Osteoblast (primary cell): ENCODE measurements at regions not wholly inside any gene's neighbourhood (a gene's known extent, or its start where the extent isn't known, plus 50 kb on each side); places are given as distances from the start of the nearest gene placed in this dataset.

Source experiments
- DNase-seq: peaks from one replicate; pipeline ENCODE4 v3.0.0; 2011; ENCODE audit warnings: low spot score, mixed read lengths; ENCODE audit not compliant: insufficient read length; ENCODE audit errors: missing footprints
- H2AFZ ChIP-seq: 2 replicates; pipeline ENCODE4 v1.6.0; 2011; ENCODE audit warnings: mild to moderate bottlenecking, low read length
- H3K27ac ChIP-seq: 2 replicates; pipeline ENCODE4 v1.5.1; 2011; ENCODE audit warnings: mild to moderate bottlenecking, low read depth, low read length, moderate library complexity
- H3K27me3 ChIP-seq: 2 replicates; pipeline ENCODE4 v1.6.0; 2012; ENCODE audit warnings: mild to moderate bottlenecking, control low read depth, inconsistent platforms, low read length, moderate library complexity; ENCODE audit not compliant: insufficient read depth
- H3K36me3 ChIP-seq: 2 replicates; pipeline ENCODE4 v1.5.1; 2011; ENCODE audit warnings: mild to moderate bottlenecking, low read length, control low read depth, moderate library complexity; ENCODE audit not compliant: insufficient read depth
- H3K4me1 ChIP-seq: 2 replicates; pipeline ENCODE4 v1.5.1; 2011; ENCODE audit warnings: mild to moderate bottlenecking, low read length, control low read depth, moderate library complexity; ENCODE audit not compliant: insufficient read depth
- H3K4me2 ChIP-seq: 2 replicates; pipeline ENCODE4 v1.6.0; 2011; ENCODE audit warnings: mild to moderate bottlenecking, low read length; ENCODE audit not compliant: insufficient read depth
- H3K4me3 ChIP-seq: fragments of 200-600 bp; sonication (generic); 3 replicates; pipeline ENCODE4 v1.5.1; 2012; ENCODE audit warnings: mild to moderate bottlenecking, low read length, inconsistent platforms; ENCODE audit not compliant: insufficient read depth
- H3K79me2 ChIP-seq: 2 replicates; pipeline ENCODE4 v1.6.0; 2012; ENCODE audit warnings: mild to moderate bottlenecking, low read length, control low read depth, inconsistent platforms; ENCODE audit not compliant: insufficient read depth
- H3K9me3 ChIP-seq: 2 replicates; pipeline ENCODE4 v1.5.1; 2011; ENCODE audit warnings: low read depth, low read length, control low read depth
- H4K20me1 ChIP-seq: 2 replicates; pipeline ENCODE4 v1.6.0; 2012; ENCODE audit warnings: mild to moderate bottlenecking, low read length, control low read depth; ENCODE audit not compliant: insufficient read depth
- TF ChIP-seq, protein P1 (sequence below): IDR thresholded peaks from 2 replicates; pipeline ENCODE4 v1.5.1; 2011; ENCODE audit warnings: mild to moderate bottlenecking, low read depth, low read length, moderate library complexity; ENCODE audit errors: extremely low read depth

DNA sequence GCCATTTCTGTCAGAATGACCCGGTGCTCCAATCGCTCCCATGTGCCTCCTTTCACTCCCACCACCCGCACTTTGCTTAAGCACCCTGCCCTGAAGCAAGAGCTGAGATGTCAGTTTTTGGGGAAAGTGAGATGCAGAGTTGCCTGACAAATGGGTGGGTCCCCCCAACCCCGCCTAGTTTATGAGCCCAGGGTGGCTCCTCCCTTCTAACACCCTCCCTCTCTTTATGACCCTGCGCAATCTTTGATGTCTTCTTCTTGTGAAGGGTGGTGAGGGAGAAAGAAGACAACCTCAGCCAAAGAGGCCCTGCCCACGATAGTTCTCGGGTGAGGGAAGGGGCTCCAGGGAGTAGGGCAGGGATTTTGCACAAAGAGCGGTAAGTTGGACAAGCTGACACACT, 89.5 kb upstream of the HOXC13 start:
- no peaks in the 10 kb centered on the region for H3K9me3 ChIP-seq
- no peaks in the 10 kb centered on the region for H3K36me3 ChIP-seq
- H2AFZ ChIP-seq, result no peak overlapping the region
- no peak overlapping the region for H3K4me2 ChIP-seq
- H3K4me3 ChIP-seq, result no peak overlapping the region
- H4K20me1 ChIP-seq, result no peaks in the 10 kb centered on the region
- H3K4me1 ChIP-seq, result no peaks in the 10 kb centered on the region
- H3K79me2 ChIP-seq, result no peaks in the 10 kb centered on the region
- no peak overlapping the region for H3K27ac ChIP-seq
- peaks cover 54% of the 10 kb centered on the region for H3K27me3 ChIP-seq
- no peak for DNase-seq
- TF ChIP-seq, protein P1, sequence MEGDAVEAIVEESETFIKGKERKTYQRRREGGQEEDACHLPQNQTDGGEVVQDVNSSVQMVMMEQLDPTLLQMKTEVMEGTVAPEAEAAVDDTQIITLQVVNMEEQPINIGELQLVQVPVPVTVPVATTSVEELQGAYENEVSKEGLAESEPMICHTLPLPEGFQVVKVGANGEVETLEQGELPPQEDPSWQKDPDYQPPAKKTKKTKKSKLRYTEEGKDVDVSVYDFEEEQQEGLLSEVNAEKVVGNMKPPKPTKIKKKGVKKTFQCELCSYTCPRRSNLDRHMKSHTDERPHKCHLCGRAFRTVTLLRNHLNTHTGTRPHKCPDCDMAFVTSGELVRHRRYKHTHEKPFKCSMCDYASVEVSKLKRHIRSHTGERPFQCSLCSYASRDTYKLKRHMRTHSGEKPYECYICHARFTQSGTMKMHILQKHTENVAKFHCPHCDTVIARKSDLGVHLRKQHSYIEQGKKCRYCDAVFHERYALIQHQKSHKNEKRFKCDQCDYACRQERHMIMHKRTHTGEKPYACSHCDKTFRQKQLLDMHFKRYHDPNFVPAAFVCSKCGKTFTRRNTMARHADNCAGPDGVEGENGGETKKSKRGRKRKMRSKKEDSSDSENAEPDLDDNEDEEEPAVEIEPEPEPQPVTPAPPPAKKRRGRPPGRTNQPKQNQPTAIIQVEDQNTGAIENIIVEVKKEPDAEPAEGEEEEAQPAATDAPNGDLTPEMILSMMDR, result no peak

DNA sequence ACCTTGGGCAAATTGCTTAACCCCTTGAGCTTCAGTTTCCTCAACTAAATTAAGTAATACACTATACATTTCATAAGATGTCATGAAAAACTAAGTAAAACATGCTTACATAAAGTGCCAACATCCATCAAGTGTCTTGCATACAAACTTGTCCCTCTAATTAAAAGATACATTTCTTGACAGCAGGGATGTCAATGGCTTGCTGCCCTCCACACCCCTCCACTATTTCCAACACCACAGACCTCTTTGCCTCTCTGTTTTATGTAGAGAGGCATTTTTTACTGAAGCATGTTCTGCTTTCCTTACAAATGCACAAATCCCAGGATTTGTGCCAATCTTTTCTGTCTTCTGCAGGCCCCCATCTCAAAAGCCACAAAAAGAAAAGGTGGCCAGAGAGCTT, 89.0 kb upstream of the HOXC13 start:
- DNase-seq, result no peak

DNA sequence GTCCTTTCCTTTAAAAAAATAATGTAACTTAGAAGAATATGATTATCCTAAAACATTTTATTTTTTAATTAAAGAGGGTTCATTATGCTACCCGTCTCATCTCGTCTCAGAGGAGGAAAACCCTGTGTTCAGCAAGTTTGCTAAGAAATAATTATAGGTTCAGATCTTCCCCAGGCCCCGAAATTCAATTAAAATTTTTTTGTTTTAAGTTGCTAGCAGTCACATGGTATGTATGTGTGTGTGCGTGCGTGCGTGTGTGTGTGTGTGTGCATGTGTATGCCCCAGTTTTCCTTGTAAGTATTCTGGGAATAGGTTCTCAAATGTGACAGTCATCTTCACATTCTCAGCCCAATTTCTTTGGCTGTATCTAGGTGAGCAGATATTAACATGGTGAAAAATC, 86.6 kb upstream of the HOXC13 start:
- no peak overlapping the region for H3K27ac ChIP-seq
- no peak overlapping the region for H2AFZ ChIP-seq
- no peaks in the 10 kb centered on the region for H3K36me3 ChIP-seq
- no peaks in the 10 kb centered on the region for H3K79me2 ChIP-seq
- H3K9me3 ChIP-seq, result no peaks in the 10 kb centered on the region
- H4K20me1 ChIP-seq, result no peaks in the 10 kb centered on the region
- no peak overlapping the region for H3K4me2 ChIP-seq
- no peak overlapping the region for H3K4me3 ChIP-seq
- H3K27me3 ChIP-seq, result peaks cover 57% of the 10 kb centered on the region
- no peak for DNase-seq
- no peaks in the 10 kb centered on the region for H3K4me1 ChIP-seq
- TF ChIP-seq, protein P1, result no peak

More for the DNA sequence above, 89.0 kb upstream of the HOXC13 start:
- Histone ChIP-seq H3K27ac (no peak overlapping the region), H3K79me2 (no peaks in the 10 kb centered on the region), H3K4me2 (no peak overlapping the region), H3K4me1 (no peaks in the 10 kb centered on the region), H3K9me3 (no peaks in the 10 kb centered on the region), H3K4me3 (no peak overlapping the region), H3K36me3 (no peaks in the 10 kb centered on the region), H4K20me1 (no peaks in the 10 kb centered on the region), H3K27me3 (peaks cover 54% of the 10 kb centered on the region), H2AFZ (no peak overlapping the region)
- TF ChIP-seq, protein P1, result no peak

DNA sequence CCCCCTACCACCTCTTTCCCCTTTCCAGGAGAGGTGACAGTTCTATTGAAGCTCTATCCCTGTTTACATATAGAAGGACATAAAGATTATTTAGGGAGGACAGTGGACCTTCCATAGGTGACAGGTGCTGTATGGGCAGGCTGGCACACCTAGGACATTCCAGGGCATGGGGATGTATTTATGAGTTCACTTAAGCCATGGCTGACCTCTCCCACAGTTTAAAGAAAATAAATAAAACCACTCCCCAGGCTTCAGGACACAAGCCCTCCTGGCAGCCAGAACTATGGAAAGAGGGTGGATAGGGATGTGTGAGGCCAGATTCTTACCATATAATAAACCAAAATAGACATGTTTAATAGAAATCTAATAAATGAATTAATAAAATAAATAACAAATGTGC, 85.6 kb upstream of the HOXC13 start:
- H3K36me3 ChIP-seq, result no peaks in the 10 kb centered on the region
- no peaks in the 10 kb centered on the region for H3K9me3 ChIP-seq
- peaks cover 51% of the 10 kb centered on the region for H3K27me3 ChIP-seq
- H3K4me1 ChIP-seq, result no peaks in the 10 kb centered on the region
- no peak overlapping the region for H3K27ac ChIP-seq
- H3K4me2 ChIP-seq, result no peak overlapping the region
- no peaks in the 10 kb centered on the region for H3K79me2 ChIP-seq
- TF ChIP-seq, protein P1, result no peak
- no peak overlapping the region for H2AFZ ChIP-seq
- no peaks in the 10 kb centered on the region for H4K20me1 ChIP-seq
- no peak for DNase-seq
- H3K4me3 ChIP-seq, result no peak overlapping the region
